HEK293 (cell line): ENCODE measurements at regions not wholly inside any gene's neighbourhood (a gene's known extent, or its start where the extent isn't known, plus 50 kb on each side); places are given as distances from the start of the nearest gene placed in this dataset.

ENCODE experiments used
- CTCF ChIA-PET: fragments of 350-600 bp; formaldehyde crosslinking; extraction: SDS; loops from one replicate; lab custom pipeline; 2021; ENCODE audit warnings: antibody characterized with exemption; lab: Yijun Ruan, JAX
- POLR2A ChIA-PET: fragments of 300-600 bp; formaldehyde crosslinking; extraction: SDS; loops from one replicate; lab custom pipeline; 2020; ENCODE audit warnings: antibody characterized with exemption, inconsistent platforms; lab: Yijun Ruan, JAX
- H3K27ac ChIP-seq: fragments of 200-500 bp; sonication (Bioruptor generic); 2 replicates; pipeline ENCODE4 v1.5.1; 2014; ENCODE audit warnings: low read depth, low read length, control low read depth, inconsistent platforms; ENCODE audit errors: extremely low read depth
- H3K36me3 ChIP-seq, 2 experiments: fragments of 200-500 bp in 1 of 2; sonication (Bioruptor generic) in 1 of 2; 1 replicate in 1 of 2; 2 replicates in 1 of 2; pipeline ENCODE4 v1.5.1; 2014 to 2017; ENCODE audit warnings: inconsistent platforms in 2 of 2, low read length in 2 of 2; ENCODE audit not compliant: control insufficient read depth in 2 of 2, insufficient read depth in 1 of 2
- H3K4me1 ChIP-seq: fragments of 200-500 bp; sonication (Bioruptor generic); 2 replicates; pipeline ENCODE4 v1.5.1; 2014; ENCODE audit warnings: mild to moderate bottlenecking, low read length, inconsistent platforms; ENCODE audit not compliant: control insufficient read depth, insufficient read depth
- H3K4me3 ChIP-seq: 2 replicates; pipeline ENCODE4 v1.5.1; 2011; ENCODE audit warnings: low read depth, mild to moderate bottlenecking, control low read depth, low read length, moderate library complexity
- H3K9me3 ChIP-seq: fragments of 200-500 bp; sonication (Bioruptor generic); 2 replicates; pipeline ENCODE4 v1.5.1; 2014; ENCODE audit warnings: low read depth, low read length, inconsistent platforms; ENCODE audit not compliant: control insufficient read depth, insufficient read depth
- BCL11B ChIP-seq: fragments of 450-650 bp; formaldehyde crosslinking; IDR thresholded peaks from 2 replicates; pipeline ENCODE4 v1.5.1; 2016; ENCODE audit warnings: low read depth, missing biosample characterization, missing genetic modification characterization
- GLI2 ChIP-seq: fragments of 450-650 bp; formaldehyde crosslinking; IDR thresholded peaks from 2 replicates; pipeline ENCODE4; 2017; ENCODE audit warnings: missing biosample characterization, missing genetic modification characterization, low read depth, borderline replicate concordance
- HOXD13 ChIP-seq: sonication (generic); formaldehyde crosslinking; IDR thresholded peaks from 2 replicates; pipeline ENCODE4 v1.8.0; 2022; ENCODE audit warnings: missing genetic modification reagents, borderline replicate concordance
- IKZF3 ChIP-seq: fragments of 450-650 bp; IDR thresholded peaks from 2 replicates; pipeline ENCODE4 v1.5.0; 2018; ENCODE audit warnings: missing biosample characterization, mild to moderate bottlenecking, missing genetic modification characterization, moderate library complexity
- PATZ1 ChIP-seq: fragments of 450-650 bp; formaldehyde crosslinking; IDR thresholded peaks from 2 replicates; pipeline ENCODE4 v1.5.1; 2016; ENCODE audit warnings: missing biosample characterization, missing genetic modification characterization
- PRDM1 ChIP-seq: fragments of 450-650 bp; formaldehyde crosslinking; IDR thresholded peaks from 2 replicates; pipeline ENCODE4; 2016; ENCODE audit warnings: missing biosample characterization, missing genetic modification characterization
- PRDM6 ChIP-seq: fragments of 450-650 bp; formaldehyde crosslinking; IDR thresholded peaks from 2 replicates; pipeline ENCODE4 v1.5.1; 2017; ENCODE audit warnings: missing biosample characterization, missing genetic modification characterization
- SP7 ChIP-seq: fragments of 450-650 bp; formaldehyde crosslinking; IDR thresholded peaks from 2 replicates; pipeline ENCODE4 v1.5.1; 2016; ENCODE audit warnings: missing biosample characterization, missing genetic modification characterization
- YY2 ChIP-seq: fragments of 450-650 bp; formaldehyde crosslinking; IDR thresholded peaks from 2 replicates; pipeline ENCODE4 v1.5.1; 2016; ENCODE audit warnings: missing biosample characterization, missing genetic modification characterization
- ZBTB1 ChIP-seq: fragments of 450-650 bp; formaldehyde crosslinking; IDR thresholded peaks from 2 replicates; pipeline ENCODE4 v1.5.1; 2016; ENCODE audit warnings: missing biosample characterization, missing genetic modification characterization
- ZBTB8A ChIP-seq: fragments of 450-650 bp; formaldehyde crosslinking; IDR thresholded peaks from 2 replicates; pipeline ENCODE4 v1.5.1; 2016; ENCODE audit warnings: missing biosample characterization, missing genetic modification characterization
- ZNF121 ChIP-seq: fragments of 450-650 bp; formaldehyde crosslinking; IDR thresholded peaks from 2 replicates; pipeline ENCODE4 v1.5.1; 2016; ENCODE audit warnings: missing biosample characterization, missing genetic modification characterization
- ZNF157 ChIP-seq: fragments of 450-650 bp; formaldehyde crosslinking; IDR thresholded peaks from 2 replicates; pipeline ENCODE4 v1.5.1; 2016; ENCODE audit warnings: missing biosample characterization, missing genetic modification characterization
- ZNF2 ChIP-seq: fragments of 450-650 bp; formaldehyde crosslinking; IDR thresholded peaks from 2 replicates; pipeline ENCODE4 v1.5.1; 2016; ENCODE audit warnings: missing biosample characterization, missing genetic modification characterization
- ZNF23 ChIP-seq: fragments of 450-650 bp; formaldehyde crosslinking; IDR thresholded peaks from 2 replicates; pipeline ENCODE4 v1.5.1; 2016; ENCODE audit warnings: missing biosample characterization, missing genetic modification characterization, borderline replicate concordance
- ZNF24 ChIP-seq: fragments of 450-650 bp; formaldehyde crosslinking; IDR thresholded peaks from 2 replicates; pipeline ENCODE4 v1.5.1; 2016; ENCODE audit warnings: missing biosample characterization, missing genetic modification characterization
- ZNF488 ChIP-seq: fragments of 450-650 bp; formaldehyde crosslinking; IDR thresholded peaks from 2 replicates; pipeline ENCODE4 v1.5.1; 2016; ENCODE audit warnings: missing biosample characterization, missing genetic modification characterization
- ZNF692 ChIP-seq: fragments of 450-650 bp; formaldehyde crosslinking; IDR thresholded peaks from 2 replicates; pipeline ENCODE4 v1.5.1; 2016; ENCODE audit warnings: missing biosample characterization, missing genetic modification characterization
- ZNF830 ChIP-seq: fragments of 450-650 bp; IDR thresholded peaks from 2 replicates; pipeline ENCODE4 v1.5.0; 2018; ENCODE audit warnings: missing biosample characterization, missing genetic modification characterization, low read depth, mild to moderate bottlenecking, moderate library complexity
- ZNF837 ChIP-seq: fragments of 450-650 bp; formaldehyde crosslinking; IDR thresholded peaks from 2 replicates; pipeline ENCODE4 v1.5.1; 2016; ENCODE audit warnings: missing biosample characterization, missing genetic modification characterization
- ZSCAN18 ChIP-seq: fragments of 450-650 bp; formaldehyde crosslinking; IDR thresholded peaks from 2 replicates; pipeline ENCODE4 v1.5.1; 2016; ENCODE audit warnings: missing biosample characterization, missing genetic modification characterization

- CTCF ChIA-PET = no interaction called here
- POLR2A ChIA-PET = no interaction called here
- no peaks in the 10 kb centered on the region for H3K9me3 ChIP-seq
- no peak for TF ChIP-seq PATZ1
- TF ChIP-seq, all 188 proteins: peak for 0
- H3K4me3 ChIP-seq = no peak overlapping the region
- H3K27ac ChIP-seq = no peak overlapping the region
- no peaks in the 10 kb centered on the region for H3K36me3 ChIP-seq
- no peaks in the 10 kb centered on the region for H3K4me1 ChIP-seq
Measured at GRCh38 chr4:126686491-126686890, 946.3 kb upstream of the INTU start.

- no peak overlapping the region for H3K27ac ChIP-seq
- TF ChIP-seq BCL11B (tag by site-specific recombination) = no peak
- TF ChIP-seq ZNF692 (tag by site-specific recombination) = no peak
- no peak for TF ChIP-seq SP7 (tag by site-specific recombination)
- TF ChIP-seq YY2 (tag by site-specific recombination) = no peak
- no peak for TF ChIP-seq ZNF24 (tag by site-specific recombination)
- TF ChIP-seq ZNF837 = no peak
- no peak for TF ChIP-seq ZBTB8A (tag by site-specific recombination)
- TF ChIP-seq ZBTB1 (tag by site-specific recombination) = no peak
- TF ChIP-seq ZNF830 (tag by site-specific recombination) = no peak
- TF ChIP-seq PRDM6 (tag by site-specific recombination) = no peak
- no peak for TF ChIP-seq HOXD13 (CRISPR knock-in tag)
- TF ChIP-seq ZNF2 (tag by site-specific recombination) = no peak
- no peak for TF ChIP-seq ZNF488
- no peak for TF ChIP-seq PRDM1
- TF ChIP-seq ZNF157 (tag by site-specific recombination) = no peak
- TF ChIP-seq ZNF121 = no peak
- no peak for TF ChIP-seq IKZF3 (tag by site-specific recombination)
- no peak for TF ChIP-seq ZSCAN18 (tag by site-specific recombination)
- no peak for TF ChIP-seq ZNF23 (tag by site-specific recombination)
- TF ChIP-seq GLI2 (tag by site-specific recombination) = no peak
- ChIA-PET POLR2A (no interaction called here), CTCF (no interaction called here)
- H3K9me3 ChIP-seq = no peaks in the 10 kb centered on the region
- no peaks in the 10 kb centered on the region for H3K4me1 ChIP-seq
- H3K4me3 ChIP-seq = no peak overlapping the region
- H3K36me3 ChIP-seq = no peaks in the 10 kb centered on the region
Measured at GRCh38 chr4:126687655-126688358, 945.0 kb upstream of the INTU start.
